GM19239 (cell line): ENCODE measurements at regions not wholly inside any gene's neighbourhood (a gene's known extent, or its start where the extent isn't known, plus 50 kb on each side); places are given as distances from the start of the nearest gene placed in this dataset.

Experiments
- DNase-seq: peaks from one replicate; pipeline ENCODE4 v3.0.0; 2011; ENCODE audit warnings: low spot score; ENCODE audit not compliant: insufficient read length
- FAIRE-seq: peaks from 2 replicates; lab custom pipeline; 2011; peaks lifted over from hg19 to GRCh38; lab: Jason Lieb, UNC

DNA sequence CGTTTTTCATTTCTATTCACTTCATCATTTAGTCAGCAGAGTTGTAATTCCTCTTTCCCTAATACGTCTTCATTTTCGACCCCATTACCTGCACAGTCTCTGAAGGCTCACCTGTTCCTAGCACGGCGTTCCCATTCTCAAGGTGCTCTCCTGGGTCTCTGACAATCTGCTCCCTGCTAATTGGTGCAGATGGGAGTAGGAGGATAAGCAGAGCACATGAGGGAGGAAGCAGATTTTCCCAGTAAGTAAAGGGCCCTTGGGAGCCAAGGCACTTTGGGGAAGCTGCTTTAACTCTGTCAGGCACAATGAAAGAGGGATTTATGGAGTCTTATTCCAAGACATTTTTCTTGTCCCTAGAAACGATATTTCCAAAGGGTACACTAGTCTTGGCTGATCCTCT lies 466.4 kb downstream of the STIM2 start:
- FAIRE-seq (no peak), DNase-seq (no peak)

DNA sequence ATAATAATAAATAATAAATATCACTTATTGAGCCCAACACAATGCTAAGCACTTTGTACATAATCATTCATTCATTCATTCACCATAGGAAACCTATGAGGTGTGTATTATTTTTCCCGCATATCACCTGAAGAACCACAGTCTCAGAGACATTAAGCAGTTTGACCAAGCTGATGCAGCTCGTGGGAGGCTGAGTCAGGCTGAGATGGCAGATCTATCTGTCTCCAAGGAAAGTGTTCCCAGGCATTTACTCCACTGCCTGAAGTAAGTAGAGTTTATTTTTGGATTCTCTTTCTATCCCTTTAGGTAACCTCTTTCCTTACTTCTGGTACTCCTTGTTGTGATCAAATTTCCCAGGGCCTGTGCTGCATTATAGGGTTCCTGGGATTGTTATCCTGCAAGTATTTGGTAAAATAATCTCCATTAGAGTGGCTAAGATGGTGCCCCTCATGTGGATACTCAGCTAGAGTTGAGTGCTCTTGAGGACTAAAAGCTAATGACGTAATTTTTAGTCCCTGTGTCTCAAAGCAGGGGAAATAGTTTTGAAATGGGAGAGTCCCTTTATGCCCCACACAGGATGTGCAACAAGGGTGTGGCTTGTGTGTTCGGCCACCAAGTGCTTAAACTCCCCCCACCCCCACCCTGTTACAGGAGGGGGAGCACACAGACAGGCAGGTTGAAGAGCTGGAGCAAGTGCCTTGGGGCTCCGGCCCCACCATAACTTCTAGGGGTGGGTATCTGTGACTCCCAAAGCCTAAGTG lies 467.0 kb downstream of the STIM2 start:
- DNase-seq (no peak), FAIRE-seq (no peak)

DNA sequence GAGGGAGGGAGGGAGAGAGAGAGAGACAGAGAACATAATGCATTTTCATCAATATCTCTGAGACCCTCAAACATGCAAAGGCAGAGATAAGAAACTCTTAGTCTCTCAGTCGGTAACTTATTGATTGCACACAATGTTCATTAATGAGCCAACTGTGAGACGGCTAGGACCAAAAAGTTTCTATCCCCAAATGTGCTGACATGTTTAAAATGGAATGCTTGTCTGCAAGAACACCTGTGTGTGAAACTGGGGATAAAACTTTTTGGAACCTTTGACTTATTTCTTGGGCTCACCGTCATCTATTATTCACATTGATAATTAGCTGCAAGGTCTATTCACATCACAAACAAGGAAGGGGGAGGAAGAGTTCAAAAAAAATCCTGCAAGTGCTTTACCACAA lies 477.9 kb downstream of the STIM2 start:
- FAIRE-seq (no peak), DNase-seq (no peak)

DNA sequence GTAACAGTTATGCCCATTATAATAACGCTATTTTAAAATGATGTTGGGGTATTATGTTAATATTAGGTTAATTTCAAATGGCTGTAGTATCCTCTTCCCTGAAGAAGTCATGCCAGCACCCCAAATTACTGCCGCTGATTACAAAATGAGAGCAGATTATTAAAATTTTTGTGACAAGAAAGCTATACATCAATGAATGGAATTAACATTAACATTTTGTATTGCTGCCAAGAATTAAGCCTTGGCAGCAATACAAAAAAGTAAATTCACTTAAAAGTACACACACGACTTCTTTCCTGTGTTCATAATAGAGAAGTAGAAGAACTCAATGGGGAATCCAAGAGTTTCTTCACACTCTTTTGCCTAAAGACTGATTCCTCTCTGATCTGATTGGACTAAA lies 482.8 kb downstream of the STIM2 start:
- DNase-seq (no peak), FAIRE-seq (no peak)

DNA sequence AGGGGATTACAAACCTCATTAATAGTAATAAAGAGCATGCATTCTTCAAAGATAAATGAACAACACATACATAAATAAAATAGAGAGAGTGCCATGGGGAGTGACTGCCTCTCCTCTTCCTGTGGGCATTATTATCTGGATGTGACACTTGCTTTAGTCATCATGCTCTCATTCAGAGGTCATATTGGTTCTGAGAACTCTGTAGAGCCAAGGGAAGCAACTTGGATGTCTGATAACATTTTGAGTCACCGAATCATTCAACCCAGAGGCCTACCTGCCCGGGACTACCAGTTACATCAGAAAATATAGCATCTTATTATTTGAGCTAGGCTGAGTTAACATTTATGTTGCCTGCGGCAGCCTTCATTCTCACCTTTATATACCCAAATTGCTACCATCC lies 489.5 kb downstream of the STIM2 start:
- DNase-seq (no peak), FAIRE-seq (no peak)

DNA sequence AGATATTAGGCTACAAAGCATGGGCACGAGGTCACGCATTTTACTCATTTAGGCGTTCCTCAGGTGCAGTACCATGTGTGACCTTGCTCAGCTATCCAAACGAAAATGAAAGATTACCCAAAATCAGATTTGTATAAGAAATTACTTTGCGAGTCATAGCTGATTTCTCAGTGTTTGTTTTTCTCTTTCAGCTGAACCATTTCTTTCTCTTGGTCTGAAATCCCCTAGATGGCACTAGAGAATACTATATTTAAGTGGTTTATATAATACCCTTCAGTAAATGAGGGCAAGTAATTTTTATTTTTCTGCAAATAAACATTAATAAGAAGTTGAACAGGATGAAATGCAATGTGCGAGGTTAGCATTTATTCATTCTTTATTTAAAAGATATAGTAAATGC lies 496.6 kb downstream of the STIM2 start:
- FAIRE-seq, result no peak
- DNase-seq, result no peak

DNA sequence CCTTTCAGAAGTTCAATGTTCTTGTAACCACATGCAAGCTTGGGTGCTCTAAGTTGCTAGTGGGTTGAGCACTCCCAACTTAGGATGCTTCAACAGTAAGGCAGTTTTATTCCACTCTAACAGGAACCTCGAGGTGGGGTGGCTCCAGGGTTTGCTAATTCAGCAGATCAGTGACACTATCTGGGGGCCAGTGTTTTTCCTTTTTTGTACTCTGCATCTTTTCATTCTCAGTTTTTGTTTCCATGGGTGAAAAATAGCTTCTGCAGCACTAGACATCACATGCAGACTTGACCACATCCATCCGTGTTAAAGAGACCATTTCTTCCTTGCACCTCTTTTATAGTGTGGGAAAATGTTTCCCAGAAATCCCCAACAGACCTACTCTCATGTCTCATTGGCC lies 497.6 kb downstream of the STIM2 start:
- DNase-seq (no peak), FAIRE-seq (no peak)

DNA sequence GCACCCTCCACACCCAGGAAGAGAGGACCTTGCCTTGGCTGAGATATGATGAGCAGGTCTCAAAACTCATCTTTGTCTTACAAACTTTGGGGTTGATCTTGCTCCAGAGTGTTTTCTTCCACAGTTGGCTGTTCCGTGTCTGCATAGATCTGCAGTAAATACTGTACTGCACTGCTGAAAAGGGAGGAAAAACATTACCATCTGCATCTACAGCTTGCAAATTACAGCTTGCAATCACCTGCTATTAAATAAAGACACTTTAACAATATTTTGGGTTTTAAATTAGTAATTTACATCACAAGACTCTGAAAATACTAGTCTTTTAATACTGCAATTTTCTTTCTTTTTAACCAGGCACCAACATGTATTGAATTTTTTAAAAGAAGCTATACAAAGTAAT lies 499.5 kb downstream of the STIM2 start:
- FAIRE-seq (no peak), DNase-seq (no peak)

DNA sequence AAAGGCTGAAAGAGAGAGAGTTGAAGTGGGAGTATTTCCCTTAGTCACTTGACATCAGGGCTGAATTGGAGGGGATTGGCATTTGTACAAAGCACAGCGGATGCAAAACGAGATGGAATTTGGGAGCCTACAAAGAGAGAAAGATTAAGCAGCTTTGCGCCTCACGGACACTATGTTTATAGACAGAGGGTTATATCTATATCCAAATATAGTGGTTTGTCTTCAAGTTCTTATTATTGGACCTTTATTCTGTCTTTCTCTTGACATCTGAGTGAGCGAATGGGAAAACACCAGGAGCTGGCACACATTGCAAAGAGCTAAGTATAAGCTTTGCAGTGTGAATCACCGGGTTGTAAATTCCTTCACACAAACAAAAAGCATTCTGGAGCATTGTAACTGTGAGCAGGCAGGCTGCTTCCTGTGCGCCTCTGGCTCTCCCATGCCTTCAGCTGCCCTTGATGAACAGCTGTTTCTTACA lies 500.2 kb downstream of the STIM2 start:
- FAIRE-seq (no peak), DNase-seq (no peak)

DNA sequence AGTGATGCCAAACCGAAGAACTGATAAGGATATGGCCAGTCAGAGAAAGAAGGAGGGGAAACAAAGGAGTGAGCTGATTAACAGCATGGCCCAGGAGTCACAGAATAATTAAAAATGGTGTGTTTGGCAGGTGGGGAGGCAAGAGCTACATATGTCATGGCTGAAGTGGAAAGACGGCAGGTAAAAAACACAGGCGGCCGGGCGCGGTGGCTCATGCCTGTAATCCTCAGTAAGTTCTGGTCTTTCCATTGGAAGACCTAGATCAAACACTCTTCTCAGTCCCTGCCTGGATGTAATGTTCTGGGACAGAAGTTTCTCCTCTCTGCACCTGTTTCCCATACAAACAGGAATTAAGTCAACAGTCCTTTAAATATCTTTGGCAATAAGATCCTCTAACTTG lies 503.9 kb downstream of the STIM2 start:
- DNase-seq, result no peak
- FAIRE-seq, result no peak

DNA sequence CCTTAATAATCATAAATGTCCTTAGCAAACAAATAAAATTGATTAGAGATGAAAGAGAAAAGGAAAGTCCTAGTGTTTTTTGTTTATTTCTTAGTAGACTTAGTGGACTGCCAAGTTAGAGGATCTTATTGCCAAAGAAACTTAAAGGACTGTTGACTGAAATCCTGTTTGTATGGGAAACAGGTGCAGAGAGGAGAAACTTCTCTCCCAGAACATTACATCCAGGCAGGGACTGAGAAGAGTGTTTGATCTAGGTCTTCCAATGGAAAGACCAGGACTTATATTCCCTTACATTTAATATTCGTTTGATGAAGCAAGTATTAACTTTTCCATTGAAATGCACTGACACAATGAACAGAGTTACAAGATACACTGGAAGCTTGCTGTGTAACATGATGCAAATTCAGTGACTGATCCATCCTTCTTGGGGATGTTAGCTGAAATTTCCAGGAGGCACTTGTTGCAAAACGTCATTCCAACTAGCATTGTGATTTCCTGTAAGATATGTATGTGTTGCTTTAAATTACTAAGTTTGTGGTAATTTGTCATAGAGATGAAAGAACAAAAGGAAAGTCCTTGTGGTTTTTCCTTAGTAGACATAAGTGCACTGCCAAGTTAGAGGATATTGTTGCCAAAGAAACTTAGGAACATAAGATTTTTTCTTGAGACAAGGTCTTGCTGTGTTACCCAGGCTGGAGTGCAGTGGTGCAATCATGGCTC lies 505.6 kb downstream of the STIM2 start:
- FAIRE-seq, result no peak

DNA sequence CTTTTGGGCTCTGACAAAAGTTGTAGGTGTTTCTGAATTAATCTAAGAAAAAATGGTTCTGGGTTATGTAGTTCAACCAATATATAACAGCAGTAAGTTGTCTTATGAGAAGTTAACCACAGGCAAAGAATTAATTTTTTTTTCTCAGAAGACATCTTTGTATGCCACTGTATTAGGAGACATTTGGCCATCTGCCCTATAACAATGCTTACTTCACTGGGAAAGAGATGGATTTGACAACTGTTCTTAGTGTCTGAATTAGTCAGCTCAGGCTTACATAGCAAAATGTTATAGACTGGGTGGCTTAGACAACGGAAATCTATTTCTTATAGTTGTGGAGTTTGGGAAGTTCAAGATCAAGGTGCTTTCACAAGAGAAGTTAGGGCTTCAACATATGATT lies 508.1 kb downstream of the STIM2 start:
- FAIRE-seq (no peak), DNase-seq (no peak)

More for the DNA sequence above, 505.6 kb downstream of the STIM2 start:
- DNase-seq, result no peak

DNA sequence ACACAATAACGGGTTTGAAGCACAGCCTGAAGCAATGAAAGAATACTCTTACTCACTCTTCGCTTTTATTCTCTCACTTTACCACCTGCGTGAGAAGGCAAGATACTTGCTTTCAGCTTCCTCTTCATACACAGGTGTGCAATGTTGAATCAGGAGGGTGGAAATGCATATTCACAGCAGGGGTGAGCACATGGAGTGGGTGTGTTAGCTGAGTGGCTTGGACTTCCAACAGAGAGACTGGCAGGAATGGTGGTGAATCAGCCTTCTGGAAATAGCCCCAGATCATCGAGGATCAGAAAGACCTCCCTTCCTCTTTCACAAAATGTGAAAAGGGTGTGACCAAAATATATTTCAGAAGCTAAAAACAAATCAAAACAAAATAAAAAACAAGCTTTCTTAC lies 521.2 kb downstream of the STIM2 start:
- FAIRE-seq (no peak), DNase-seq (no peak)

DNA sequence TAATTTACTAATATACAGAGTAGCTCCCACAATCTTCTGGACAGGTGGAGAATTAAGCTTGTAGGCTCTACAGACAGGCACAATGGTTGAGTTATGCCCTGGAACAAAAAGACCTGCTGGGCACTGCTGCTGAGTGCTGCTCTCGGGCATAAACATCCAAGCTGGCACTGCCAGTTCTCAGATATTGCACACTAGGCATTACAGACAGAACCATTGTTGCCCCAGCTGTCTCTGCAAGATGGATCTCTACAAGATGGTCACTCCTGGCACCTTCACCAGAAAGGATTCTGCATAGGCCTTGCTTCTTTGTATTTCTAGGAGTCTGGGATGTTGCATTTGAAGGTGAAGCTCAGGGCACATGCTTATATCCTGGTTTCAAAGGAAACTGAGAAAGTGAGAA lies 527.1 kb downstream of the STIM2 start:
- FAIRE-seq (no peak), DNase-seq (no peak)

DNA sequence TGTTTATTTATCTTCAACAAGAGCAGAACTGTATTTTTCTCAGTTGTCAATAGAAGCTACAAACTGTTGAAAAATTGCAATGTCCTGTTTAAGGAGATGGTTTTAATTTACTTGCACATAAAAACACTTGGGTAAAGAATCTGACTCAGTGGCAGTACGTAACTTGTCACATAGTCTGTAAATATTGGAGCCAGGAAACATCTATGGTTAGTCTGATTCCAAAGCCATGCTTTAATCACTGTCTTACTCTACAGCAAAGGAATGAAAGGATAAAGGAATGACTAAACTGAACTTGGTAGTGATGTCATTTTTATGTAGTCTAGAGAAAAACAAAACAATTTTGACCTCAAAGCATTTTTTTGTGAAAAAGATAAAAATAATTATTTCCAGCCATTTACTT lies 537.2 kb downstream of the STIM2 start:
- DNase-seq, result no peak

DNA sequence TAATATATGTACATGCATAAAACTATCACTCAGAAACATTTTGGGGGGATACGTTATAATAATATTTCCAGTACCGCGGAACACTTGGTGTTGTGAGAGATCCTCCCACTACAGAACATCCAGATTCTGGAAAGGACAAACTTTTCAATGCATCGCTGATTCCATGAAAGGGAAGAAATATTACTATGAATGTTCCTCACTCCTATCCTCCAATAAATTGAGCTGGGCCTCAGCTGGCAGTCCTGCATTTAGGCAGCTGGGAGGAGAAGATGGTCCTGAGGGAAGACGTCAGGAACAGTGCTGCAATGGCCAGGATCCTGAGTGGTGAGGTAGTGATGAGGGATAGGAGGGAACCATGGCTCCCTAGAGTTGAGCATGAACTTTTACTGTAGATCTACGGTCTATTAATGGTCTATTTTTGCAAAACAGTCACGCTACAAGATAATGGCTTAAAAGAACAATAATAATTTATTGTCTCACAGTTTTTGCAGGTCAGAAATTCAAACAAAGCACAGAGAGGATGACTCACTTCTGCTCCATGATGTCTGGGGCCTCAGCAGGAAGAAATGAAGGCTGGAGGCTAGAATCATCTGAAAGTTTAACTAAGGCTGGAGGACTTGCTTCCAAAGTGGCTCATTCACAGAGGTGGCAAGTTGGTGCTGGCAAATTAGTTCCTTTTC lies 538.1 kb downstream of the STIM2 start:
- no peak for FAIRE-seq
- no peak for DNase-seq

More for the DNA sequence above, 537.2 kb downstream of the STIM2 start:
- FAIRE-seq, result no peak

DNA sequence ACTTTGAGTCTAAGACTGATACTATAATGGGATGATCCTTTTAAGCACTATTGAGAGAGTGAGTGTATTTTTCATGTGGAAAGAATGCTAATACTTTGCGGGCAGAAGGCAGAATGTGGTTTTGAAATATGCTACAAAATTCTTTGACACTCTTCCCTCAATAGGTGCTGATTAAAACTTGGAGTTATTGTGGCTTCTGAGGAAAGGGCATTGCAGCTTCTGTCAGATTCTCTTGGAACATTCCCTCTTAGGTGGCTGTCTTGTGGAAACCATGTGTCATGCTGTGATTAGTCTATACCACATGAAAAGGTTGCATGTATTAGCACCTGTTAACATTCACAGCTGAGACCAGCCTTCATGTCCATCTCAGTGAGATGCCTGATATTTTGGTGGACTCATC lies 547.0 kb downstream of the STIM2 start:
- DNase-seq (no peak), FAIRE-seq (no peak)

DNA sequence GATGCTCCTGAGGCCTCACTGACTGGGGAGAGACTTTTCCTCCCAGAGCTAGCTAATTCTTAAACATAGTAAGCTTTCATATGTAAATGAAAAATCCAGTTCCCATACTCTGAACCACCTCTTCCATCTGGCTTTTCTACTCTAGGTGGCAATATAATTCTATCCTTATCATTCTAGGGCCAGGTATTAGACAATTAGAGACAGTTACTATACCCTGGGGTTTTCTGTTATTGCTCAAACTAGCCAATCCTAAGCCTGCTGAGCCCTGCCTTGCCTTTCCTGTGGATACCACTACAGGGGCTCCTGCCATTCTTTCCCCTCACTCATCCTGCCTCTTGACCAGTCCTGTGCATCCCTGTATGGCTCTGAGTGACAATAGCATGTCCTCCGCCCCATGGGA lies 552.0 kb downstream of the STIM2 start:
- DNase-seq (no peak), FAIRE-seq (no peak)

DNA sequence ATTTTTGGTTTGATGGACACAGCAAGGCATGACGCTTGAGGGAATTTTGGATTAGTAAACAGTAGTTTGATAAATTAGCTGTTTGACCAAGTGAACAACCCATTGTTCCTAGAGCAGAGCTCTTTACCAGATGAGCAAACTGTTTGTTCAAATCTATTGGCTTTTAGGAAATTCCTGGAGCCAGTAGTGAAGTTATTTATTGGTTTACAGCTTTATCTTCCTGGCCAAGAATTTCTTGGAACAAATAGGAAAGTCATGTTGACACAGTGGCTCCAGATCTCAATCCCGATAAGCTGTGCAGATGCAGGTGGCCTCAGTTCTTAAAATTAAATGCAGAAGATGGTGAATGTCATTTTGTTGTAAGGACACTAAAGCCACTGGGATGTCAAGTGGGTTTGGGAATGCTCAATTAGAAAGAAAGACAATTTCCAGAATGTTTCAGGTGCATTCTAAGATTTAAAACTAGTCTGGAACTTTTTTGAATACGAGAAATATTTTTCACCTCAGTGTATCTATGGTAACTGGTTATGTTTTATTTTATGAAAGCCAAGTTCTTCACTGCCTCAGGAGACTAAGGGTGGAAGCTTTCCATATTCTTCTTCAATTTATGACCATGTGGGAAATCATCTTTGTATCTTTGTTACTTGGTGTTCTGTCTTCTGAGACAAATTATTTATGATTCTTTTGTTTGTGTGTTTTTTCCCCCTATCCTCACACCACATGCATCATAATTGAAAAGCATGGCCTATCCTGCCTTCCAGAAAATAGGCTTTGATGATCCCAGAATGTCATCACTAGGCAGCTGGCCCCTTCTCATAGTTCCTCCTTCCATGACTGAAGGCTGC lies 554.5 kb downstream of the STIM2 start:
- DNase-seq (no peak), FAIRE-seq (no peak)

DNA sequence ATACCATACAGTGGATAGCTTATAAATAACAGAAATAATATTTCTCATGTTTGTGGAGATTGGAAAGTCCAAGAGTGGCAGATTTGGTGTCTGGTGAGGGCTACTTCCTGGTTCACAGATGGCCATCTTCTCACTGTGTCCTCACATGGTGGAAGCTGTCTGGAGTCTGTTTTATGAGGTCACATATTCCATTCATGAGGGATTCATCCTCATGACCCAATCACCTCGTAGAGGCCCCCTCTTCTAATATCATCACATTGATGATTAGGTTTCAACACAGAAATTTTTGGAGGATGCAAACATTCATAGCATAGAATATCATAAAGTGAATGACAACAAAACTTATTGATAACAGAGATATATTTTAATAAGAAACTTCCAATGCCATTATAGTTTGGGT lies 568.0 kb downstream of the STIM2 start:
- no peak for DNase-seq
- no peak for FAIRE-seq
